Activated T-helper 1 cell treated with anti-CD3 and anti-CD28 coated beads, Interleukin-12 subunit alpha, Interleukin-12 subunit beta, Interleukin-2, Interleukin-4 antibody, amounts not matched to agents 30 ng/mL and 10 ng/mL and 1 ng/mL, durations not matched to agents 14 hours and 24 hours and 36 hours (primary cell): ENCODE measurements at regions not wholly inside any gene's neighbourhood (a gene's known extent, or its start where the extent isn't known, plus 50 kb on each side); places are given as distances from the start of the nearest gene placed in this dataset.

ENCODE experiments used
- DNase-seq: peaks from one replicate; pipeline ENCODE4 v3.0.0; 2021; ENCODE audit warnings: low spot score
- H3K27ac Mint-ChIP-seq: one replicate; pipeline ENCODE4 v1.8.0; 2021; ENCODE audit warnings: mild to moderate bottlenecking, mixed read lengths
- H3K27me3 Mint-ChIP-seq: one replicate; pipeline ENCODE4 v1.8.0; 2022; ENCODE audit warnings: mild to moderate bottlenecking, moderate library complexity, mixed read lengths; ENCODE audit not compliant: insufficient read depth
- H3K36me3 Mint-ChIP-seq: one replicate; pipeline ENCODE4 v1.8.0; 2021; ENCODE audit warnings: low read depth, mixed read lengths
- H3K4me1 Mint-ChIP-seq: one replicate; pipeline ENCODE4 v1.8.0; 2021; ENCODE audit warnings: low read depth, mixed read lengths
- H3K4me3 Mint-ChIP-seq: one replicate; pipeline ENCODE4 v1.8.0; 2021; ENCODE audit warnings: mild to moderate bottlenecking, moderate library complexity, mixed read lengths
- H3K9me3 Mint-ChIP-seq: one replicate; pipeline ENCODE4 v1.8.0; 2021; ENCODE audit warnings: mixed read lengths
- intact Hi-C: fragments of 100-400 bp; cut with micrococcal nuclease; formaldehyde crosslinking; loops from one replicate; pipeline ENCODE4 v1.15.1; 2024

GRCh38 chr6:40715570-40716403, 128.6 kb upstream of the LRFN2 start:
- intact Hi-C loops: no loop called here
- Mint-ChIP-seq H3K4me1 (peaks cover 14% of the 10 kb centered on the region), H3K27ac (no peak overlapping the region)

DNA sequence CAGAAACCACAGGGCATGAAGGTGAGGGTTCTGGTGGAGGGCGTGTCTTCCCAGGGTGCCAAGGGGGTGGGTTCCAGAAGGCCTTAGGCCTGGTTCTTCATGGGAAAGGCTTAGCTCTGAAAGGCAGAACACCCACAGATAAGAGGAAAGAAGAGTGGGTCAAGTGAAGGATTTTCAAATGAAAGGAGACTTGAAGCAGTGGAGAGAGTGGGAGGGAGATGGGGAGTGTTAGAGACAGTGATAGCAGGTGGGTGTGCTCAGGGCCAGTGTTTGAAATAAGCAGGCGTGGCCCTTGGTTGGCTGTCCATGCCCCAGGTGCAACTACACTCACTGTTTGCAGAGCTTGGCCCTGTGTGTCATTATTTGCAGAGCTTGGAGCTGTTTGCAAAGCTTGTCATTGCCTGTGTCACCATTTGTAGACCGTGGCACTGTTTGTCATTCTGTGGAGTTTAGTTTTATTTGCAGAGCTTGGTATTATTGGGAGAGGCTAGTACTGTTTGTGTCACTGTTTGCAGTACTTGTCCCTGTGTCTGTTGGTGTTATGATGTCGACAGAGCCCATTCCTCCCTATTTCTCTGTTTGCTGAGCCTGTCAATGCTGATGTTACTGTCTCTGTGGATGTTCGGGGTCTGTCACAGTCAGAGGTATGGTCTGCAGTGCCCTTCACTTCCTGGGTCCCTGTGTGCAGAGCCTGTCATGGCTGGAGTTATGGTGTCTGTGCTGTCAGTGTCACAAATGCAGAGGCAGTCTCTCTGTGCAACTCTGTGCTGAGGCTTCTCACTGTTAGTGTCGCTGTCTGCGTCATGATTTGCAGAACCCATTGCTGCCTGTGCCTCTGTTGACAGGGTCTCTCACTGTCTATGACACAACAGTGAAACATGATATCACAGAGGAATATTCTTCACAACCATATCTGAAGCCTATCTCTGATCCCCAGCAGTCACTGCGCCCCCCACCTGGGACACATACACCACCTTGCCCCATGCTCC, 127.7 kb upstream of the LRFN2 start:
- Mint-ChIP-seq H3K4me1 (peaks cover 7% of the 10 kb centered on the region), H3K27me3 (peaks cover 15% of the 10 kb centered on the region), H3K27ac (no peak overlapping the region), H3K36me3 (no peaks in the 10 kb centered on the region), H3K4me3 (no peak overlapping the region), H3K9me3 (no peaks in the 10 kb centered on the region)
- DNase-seq: no peak
- intact Hi-C loops: no loop called here

More at GRCh38 chr6:40715570-40716403, 128.6 kb upstream of the LRFN2 start:
- Mint-ChIP-seq H3K36me3 (no peaks in the 10 kb centered on the region), H3K4me3 (no peak overlapping the region), H3K9me3 (no peaks in the 10 kb centered on the region), H3K27me3 (peaks cover 15% of the 10 kb centered on the region)
- no peak for DNase-seq

DNA sequence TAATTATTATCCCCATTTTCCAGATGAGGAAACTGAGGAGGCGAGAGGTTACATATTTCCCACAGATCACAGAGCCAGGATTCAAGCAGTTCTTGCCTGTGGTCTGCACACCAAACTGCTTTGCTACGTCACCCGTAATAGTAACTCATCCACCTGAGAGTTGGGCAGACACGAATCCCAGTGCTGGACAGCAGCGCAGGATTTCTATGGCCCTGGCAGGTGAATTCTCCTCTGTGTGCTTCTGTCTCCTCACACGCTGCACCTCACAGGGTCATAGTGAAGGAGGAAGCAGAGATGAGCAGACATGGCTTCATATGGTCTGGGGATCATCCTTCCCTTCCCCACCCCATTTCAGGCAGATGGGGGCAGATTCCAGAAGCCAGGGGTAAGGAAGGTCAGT, 127.0 kb upstream of the LRFN2 start:
- Mint-ChIP-seq H3K4me3 (no peak overlapping the region), H3K27me3 (peaks cover 15% of the 10 kb centered on the region), H3K9me3 (no peaks in the 10 kb centered on the region), H3K4me1 (no peaks in the 10 kb centered on the region), H3K36me3 (no peaks in the 10 kb centered on the region), H3K27ac (no peak overlapping the region)
- DNase-seq: no peak
- intact Hi-C loops: no loop called here

GRCh38 chr6:40713002-40713719, 126.0 kb upstream of the LRFN2 start:
- no peaks in the 10 kb centered on the region for H3K4me1 Mint-ChIP-seq
- H3K36me3 Mint-ChIP-seq: no peaks in the 10 kb centered on the region
- DNase-seq: no peak
- H3K4me3 Mint-ChIP-seq: no peak overlapping the region
- H3K9me3 Mint-ChIP-seq: no peaks in the 10 kb centered on the region
- peaks cover 15% of the 10 kb centered on the region for H3K27me3 Mint-ChIP-seq
- intact Hi-C loops: no loop called here
- no peak overlapping the region for H3K27ac Mint-ChIP-seq

DNA sequence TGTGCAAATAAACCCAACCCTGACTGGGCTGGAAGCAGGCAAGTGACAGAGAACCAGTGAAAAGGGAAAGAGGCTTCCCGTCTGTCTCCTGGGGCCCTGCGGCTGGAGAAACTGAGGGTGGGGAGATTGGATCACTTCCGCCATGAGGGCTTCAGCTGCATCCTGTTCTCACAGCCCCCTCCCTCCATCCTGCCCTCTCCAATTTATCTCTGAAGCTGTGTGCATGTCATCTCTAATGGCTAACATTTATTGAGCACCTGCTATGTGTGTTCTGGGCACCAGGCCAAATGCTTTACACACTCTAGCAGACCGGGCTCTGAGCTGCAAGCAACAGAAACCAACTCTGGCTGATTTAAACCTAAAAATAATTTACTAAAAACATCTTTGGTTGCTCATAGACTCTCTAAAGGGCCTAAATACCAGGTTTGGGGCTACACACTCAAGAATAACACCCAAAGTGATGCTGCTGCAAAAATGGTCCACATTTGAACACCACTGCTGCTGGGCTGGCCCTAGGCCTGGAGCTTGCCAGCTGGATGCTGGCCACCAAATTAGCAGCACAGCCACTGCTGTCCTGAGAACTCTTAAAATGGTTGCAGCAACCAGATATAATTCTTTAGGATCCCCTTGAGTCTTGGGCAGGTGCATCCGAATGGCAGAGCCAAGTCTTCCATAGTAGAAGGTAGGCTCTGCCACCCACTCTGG, 123.6 kb upstream of the LRFN2 start:
- Mint-ChIP-seq H3K9me3 (no peaks in the 10 kb centered on the region), H3K27ac (no peak overlapping the region), H3K4me3 (no peak overlapping the region), H3K36me3 (no peaks in the 10 kb centered on the region), H3K27me3 (peaks cover 16% of the 10 kb centered on the region), H3K4me1 (no peaks in the 10 kb centered on the region)
- no peak for DNase-seq
- intact Hi-C loops: no loop called here

- Mint-ChIP-seq H3K36me3 (no peaks in the 10 kb centered on the region), H3K4me1 (no peaks in the 10 kb centered on the region), H3K9me3 (no peaks in the 10 kb centered on the region), H3K27ac (no peak overlapping the region), H3K27me3 (peaks cover 12% of the 10 kb centered on the region), H3K4me3 (no peak overlapping the region)
- intact Hi-C loops: no loop called here
- no peak for DNase-seq
Measured at GRCh38 chr6:40708049-40708448, 120.9 kb upstream of the LRFN2 start.

GRCh38 chr6:40706178-40706577, 119.0 kb upstream of the LRFN2 start:
- Mint-ChIP-seq H3K27ac (no peak overlapping the region), H3K4me3 (no peak overlapping the region), H3K9me3 (no peaks in the 10 kb centered on the region), H3K4me1 (no peaks in the 10 kb centered on the region), H3K27me3 (peaks cover 17% of the 10 kb centered on the region), H3K36me3 (no peaks in the 10 kb centered on the region)
- DNase-seq: no peak
- intact Hi-C loops: no loop called here

DNA sequence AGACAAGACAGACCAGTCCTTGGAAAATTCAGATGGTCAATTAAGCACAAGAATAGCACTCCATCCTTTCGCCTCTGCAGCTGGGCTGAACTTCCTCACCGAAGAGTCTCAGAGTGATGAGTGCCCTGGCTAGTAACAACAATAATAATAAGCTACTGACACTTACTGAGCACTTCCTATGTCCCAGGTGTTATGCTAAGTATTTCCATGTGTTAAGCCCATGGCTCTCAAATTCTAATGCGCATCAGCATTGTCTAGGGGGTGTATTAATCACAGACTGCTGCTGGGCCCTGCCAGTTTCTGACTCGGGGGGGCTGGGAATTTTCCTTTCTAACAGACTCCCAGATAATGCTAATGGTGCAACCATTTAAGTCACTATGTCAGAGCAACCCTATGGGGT, 118.2 kb upstream of the LRFN2 start:
- DNase-seq: no peak
- Mint-ChIP-seq H3K9me3 (no peaks in the 10 kb centered on the region), H3K27ac (no peak overlapping the region), H3K4me3 (no peak overlapping the region), H3K27me3 (peaks cover 16% of the 10 kb centered on the region), H3K36me3 (no peaks in the 10 kb centered on the region), H3K4me1 (no peaks in the 10 kb centered on the region)
- intact Hi-C loops: no loop called here

DNA sequence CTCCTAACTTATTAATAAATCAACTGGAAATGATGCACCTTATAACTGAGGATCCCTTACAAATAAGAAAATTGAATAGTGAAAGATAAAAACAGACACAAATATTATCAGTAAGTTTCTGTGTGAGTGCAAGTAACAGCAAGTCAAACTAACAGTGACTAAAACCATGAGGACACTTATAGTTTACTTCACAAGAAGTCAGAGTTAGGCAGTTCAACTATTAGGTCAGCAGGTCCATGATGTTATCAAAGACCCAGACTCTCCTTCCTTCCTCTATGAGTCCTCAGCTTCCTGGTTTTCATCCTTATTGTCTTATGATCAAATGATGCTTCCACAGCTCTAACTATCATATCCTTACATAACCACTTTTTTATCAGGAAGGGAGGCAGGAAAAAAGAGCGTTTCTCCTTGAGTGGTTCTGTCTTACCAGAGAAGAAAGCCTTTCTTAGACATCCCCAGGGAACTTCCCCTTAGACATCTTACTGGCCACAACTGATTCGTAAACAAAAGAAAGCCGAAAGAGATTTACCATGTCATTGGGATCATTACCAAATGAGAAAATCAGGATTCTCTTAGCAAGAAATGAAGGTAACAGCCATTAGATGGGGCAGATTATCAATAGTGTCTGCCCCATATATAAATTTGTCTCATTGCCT, 114.3 kb upstream of the LRFN2 start:
- no peak for DNase-seq
- intact Hi-C loops: no loop called here
- Mint-ChIP-seq H3K27me3 (peaks cover 14% of the 10 kb centered on the region), H3K9me3 (no peaks in the 10 kb centered on the region), H3K4me3 (no peak overlapping the region), H3K36me3 (no peaks in the 10 kb centered on the region), H3K4me1 (no peaks in the 10 kb centered on the region), H3K27ac (no peak overlapping the region)

- no peak for DNase-seq
- Mint-ChIP-seq H3K9me3 (no peaks in the 10 kb centered on the region), H3K4me3 (no peak overlapping the region), H3K36me3 (no peaks in the 10 kb centered on the region), H3K4me1 (no peaks in the 10 kb centered on the region), H3K27me3 (peaks cover 14% of the 10 kb centered on the region), H3K27ac (no peak overlapping the region)
- intact Hi-C loops: no loop called here
Measured at GRCh38 chr6:40700006-40700580, 112.9 kb upstream of the LRFN2 start.

DNA sequence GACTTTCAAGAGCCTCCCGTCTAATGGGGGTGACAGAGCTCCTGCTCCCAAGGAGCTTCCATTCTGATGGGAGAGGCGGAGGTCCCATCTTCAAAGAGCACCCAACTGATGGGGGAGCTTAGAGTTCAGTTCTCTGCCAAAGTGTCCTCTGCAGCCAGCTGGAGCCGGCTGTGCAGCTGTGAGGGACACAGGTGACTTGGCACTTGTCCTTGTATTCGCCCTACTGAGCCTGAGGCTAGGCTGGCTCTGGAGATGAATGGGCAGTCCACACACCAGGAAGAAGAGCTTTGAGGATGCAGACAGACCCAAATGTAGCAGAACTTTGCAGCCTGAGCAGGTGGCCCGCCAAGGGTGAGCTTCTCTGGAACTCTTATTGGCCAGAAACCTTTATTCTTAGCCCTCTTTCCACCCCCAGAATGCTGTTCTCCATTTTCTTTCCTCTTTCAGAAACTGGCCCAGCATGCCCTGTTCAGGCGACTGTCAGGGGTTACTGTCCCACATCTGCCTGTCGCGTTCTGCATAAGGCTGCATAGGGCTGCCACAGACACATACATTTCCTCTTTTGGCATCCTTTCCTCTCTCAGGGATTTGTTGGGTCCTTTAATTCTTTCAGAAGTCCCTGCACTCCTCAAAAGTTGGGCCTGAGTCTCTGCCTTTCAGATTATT, 108.7 kb upstream of the LRFN2 start:
- no peak overlapping the region for H3K4me3 Mint-ChIP-seq
- H3K4me1 Mint-ChIP-seq: no peaks in the 10 kb centered on the region
- DNase-seq: no peak
- H3K36me3 Mint-ChIP-seq: no peaks in the 10 kb centered on the region
- H3K27ac Mint-ChIP-seq: no peak overlapping the region
- H3K27me3 Mint-ChIP-seq: no peaks in the 10 kb centered on the region
- intact Hi-C loops: no loop called here
- H3K9me3 Mint-ChIP-seq: no peaks in the 10 kb centered on the region
